GM23338 (cell line): ENCODE measurements at regions not wholly inside any gene's neighbourhood (a gene's known extent, or its start where the extent isn't known, plus 50 kb on each side); places are given as distances from the start of the nearest gene placed in this dataset. TPM values are rescaled to one million over a fixed set of nuclear protein-coding genes. Genes with fewer than 3 reads are reported as not detected.
"Not testable (repeated sequence)": the region's sequence is repeated elsewhere in the genome, so short reads cannot be mapped to it uniquely, and the experiment has no call there.

Experiments used
- ATAC-seq: fragments of 200-7000 bp; cut with Tn5 transposase; 3 replicates; pipeline ENCODE4 v1.9.1; 2020
- DNase-seq: peaks from one replicate; pipeline ENCODE4 v3.0.0-alpha.2; 2015; ENCODE audit warnings: low spot score
- H2AFZ ChIP-seq: fragments of 200-600 bp; sonication (generic); 2 replicates; pipeline ENCODE4 v1.8.0; 2016; ENCODE audit warnings: antibody characterized with exemption, mild to moderate bottlenecking, moderate library complexity
- H3F3A ChIP-seq: fragments of 200-600 bp; sonication (generic); replicated peaks from 2 replicates; pipeline ENCODE4 v1.8.0; 2017; ENCODE audit warnings: antibody characterized with exemption, mixed run types, low read depth
- H3K27ac ChIP-seq: fragments of 200-600 bp; sonication (generic); 2 replicates; pipeline ENCODE4 v1.6.1; 2016; ENCODE audit warnings: low read depth
- H3K27me3 ChIP-seq: fragments of 200-600 bp; sonication (generic); 2 replicates; pipeline ENCODE4 v1.8.0; 2016; ENCODE audit warnings: mild to moderate bottlenecking, mixed run types, moderate library complexity; ENCODE audit not compliant: insufficient read depth
- H3K36me3 ChIP-seq: fragments of 200-600 bp; sonication (generic); 2 replicates; pipeline ENCODE4 v1.8.0; 2016; ENCODE audit warnings: mild to moderate bottlenecking; ENCODE audit not compliant: insufficient read depth
- H3K4me1 ChIP-seq: fragments of 200-600 bp; sonication (generic); 2 replicates; pipeline ENCODE4 v1.8.0; 2016; ENCODE audit warnings: mild to moderate bottlenecking, moderate library complexity; ENCODE audit not compliant: insufficient read depth
- H3K4me2 ChIP-seq: fragments of 200-600 bp; sonication (generic); 2 replicates; pipeline ENCODE4 v1.7.1; 2017; ENCODE audit warnings: mixed run types
- H3K4me3 ChIP-seq: fragments of 200-600 bp; sonication (generic); 2 replicates; pipeline ENCODE4 v1.6.1; 2016; ENCODE audit warnings: mixed run types
- H3K79me2 ChIP-seq: fragments of 200-600 bp; sonication (generic); replicated peaks from 2 replicates; pipeline ENCODE4 v1.8.0; 2017; ENCODE audit warnings: mild to moderate bottlenecking; ENCODE audit not compliant: insufficient read depth
- H3K9me2 ChIP-seq: fragments of 200-600 bp; sonication (generic); 2 replicates; pipeline ENCODE4 v1.8.0; 2017; ENCODE audit not compliant: insufficient read depth
- H4K20me1 ChIP-seq: fragments of 200-600 bp; sonication (generic); replicated peaks from 2 replicates; pipeline ENCODE4 v1.8.0; 2017; ENCODE audit warnings: mild to moderate bottlenecking; ENCODE audit not compliant: insufficient read depth
- H3K27ac Mint-ChIP-seq: 2 replicates; pipeline ENCODE4 v1.8.0; 2020; ENCODE audit warnings: inconsistent platforms, mild to moderate bottlenecking, moderate library complexity, mixed read lengths
- H3K27me3 Mint-ChIP-seq: 3 replicates; pipeline ENCODE4 v1.8.0; 2022; ENCODE audit warnings: low read depth, mild to moderate bottlenecking, moderate library complexity, mixed read lengths, inconsistent platforms; ENCODE audit not compliant: insufficient read depth, poor library complexity
- H3K36me3 Mint-ChIP-seq: 3 replicates; pipeline ENCODE4 v1.8.0; 2021; ENCODE audit warnings: low read depth, mild to moderate bottlenecking, inconsistent platforms, moderate library complexity, mixed read lengths
- H3K4me1 Mint-ChIP-seq: 3 replicates; pipeline ENCODE4 v1.8.0; 2020; ENCODE audit warnings: mild to moderate bottlenecking, inconsistent platforms, mixed read lengths
- H3K4me3 Mint-ChIP-seq: 3 replicates; pipeline ENCODE4 v1.8.0; 2021; ENCODE audit warnings: moderate library complexity, mild to moderate bottlenecking, inconsistent platforms, mixed read lengths
- H3K9me3 Mint-ChIP-seq: 3 replicates; pipeline ENCODE4 v1.8.0; 2020; ENCODE audit warnings: moderate library complexity, mild to moderate bottlenecking, inconsistent platforms, mixed read lengths
- small RNA-seq: library from RNA; depleted of rRNA; stranded (forward); fragments of <200 nt; gene quantifications from one replicate; pipeline ENCODE3, GENCODE V24; 2014; ENCODE audit warnings: low replicate concordance

GRCh38 chr1:120668187-120668586, 55.6 kb upstream of the NBPF26 start:
- not testable (repeated sequence) for H3K9me3 Mint-ChIP-seq, H3K4me1 ChIP-seq, H3K27me3 Mint-ChIP-seq, H4K20me1 ChIP-seq, H3K27ac Mint-ChIP-seq, H3K4me3 Mint-ChIP-seq, DNase-seq, ATAC-seq, H3K4me2 ChIP-seq, H3K27ac ChIP-seq, H2AFZ ChIP-seq, H3K36me3 Mint-ChIP-seq, H3K79me2 ChIP-seq, H3K27me3 ChIP-seq, H3K9me2 ChIP-seq, H3K36me3 ChIP-seq, H3K4me1 Mint-ChIP-seq, H3K4me3 ChIP-seq, H3F3A ChIP-seq

Small RNA genes in the stretch of these regions (small RNA-seq; reads per million reads assigned to genes)
- gene RF00004 = not detected
